GM12878 (cell line): ENCODE measurements at regions not wholly inside any gene's neighbourhood (a gene's known extent, or its start where the extent isn't known, plus 50 kb on each side); places are given as distances from the start of the nearest gene placed in this dataset.

Source experiments
- ATAC-seq: fragments of 200-7000 bp; cut with Tn5 transposase; 3 replicates; pipeline ENCODE4 v1.9.1; 2020; ENCODE audit warnings: mild to moderate bottlenecking, moderate library complexity
- BruUV-seq: library from RNA; stranded (reverse); fragments of 400-500 nt; replicated peaks from 2 replicates; lab custom pipeline; 2021; lab: Mats Ljungman, UMichigan
- CTCF ChIA-PET: fragments of 300-600 bp; sonication (Branson Sonifier 250); formaldehyde crosslinking; extraction: SDS; loops from one replicate; lab custom pipeline; 2021; ENCODE audit warnings: inconsistent platforms; lab: Yijun Ruan, JAX
- POLR2A ChIA-PET: fragments of 350-600 bp; formaldehyde crosslinking; extraction: SDS; loops from one replicate; lab custom pipeline; 2021; ENCODE audit warnings: inconsistent platforms; lab: Charles Lee
- RAD21 ChIA-PET: fragments of 300-600 bp; sonication (Branson Sonifier 250); formaldehyde crosslinking; loops from one replicate; lab custom pipeline; 2023; ENCODE audit warnings: antibody characterized with exemption; ENCODE audit not compliant: unreplicated experiment; lab: Charles Lee
- SMC1A ChIA-PET: fragments of 300-600 bp; sonication (Branson Sonifier 250); formaldehyde crosslinking; loops from one replicate; lab custom pipeline; 2023; ENCODE audit not compliant: unreplicated experiment, uncharacterized antibody; lab: Charles Lee
- DNase-seq: peaks from one replicate; pipeline ENCODE4 v3.0.0-alpha.2; 2011; ENCODE audit warnings: low read depth, low spot score
- FAIRE-seq: peaks from 3 replicates; lab custom pipeline; 2011; peaks lifted over from hg19 to GRCh38; lab: Jason Lieb, UNC
- H2AFZ ChIP-seq: 2 replicates; pipeline ENCODE4 v1.6.0; 2011; ENCODE audit warnings: low read depth, low read length, control low read depth; ENCODE audit not compliant: control insufficient read depth
- H3K27ac ChIP-seq: 2 replicates; pipeline ENCODE4 v1.5.1; 2011; ENCODE audit warnings: control low read depth; ENCODE audit not compliant: control insufficient read depth, insufficient read depth
- H3K27me3 ChIP-seq, 2 experiments: replicated peaks in 1 of 2; 2 replicates each; pipeline versions ENCODE4 v1.6.0 to v1.6.1; 2011; ENCODE audit warnings: low read length in 1 of 2; ENCODE audit not compliant: control insufficient read depth in 2 of 2, insufficient read depth in 2 of 2
- H3K36me3 ChIP-seq, 2 experiments: 2 replicates each; pipeline ENCODE4 v1.5.1; 2011; ENCODE audit warnings: low read length in 1 of 2; ENCODE audit not compliant: control insufficient read depth in 2 of 2, insufficient read depth in 2 of 2
- H3K4me1 ChIP-seq: 2 replicates; pipeline ENCODE4 v1.6.1; 2011; ENCODE audit warnings: mild to moderate bottlenecking, low read length, moderate library complexity, mixed read lengths; ENCODE audit not compliant: control insufficient read depth, insufficient read depth
- H3K4me2 ChIP-seq: 2 replicates; pipeline ENCODE4 v1.6.0; 2011; ENCODE audit warnings: control low read depth; ENCODE audit not compliant: control insufficient read depth, insufficient read depth
- H3K4me3 ChIP-seq: fragments of 200-600 bp; sonication (generic); 2 replicates; pipeline ENCODE4 v1.5.1; 2016
- H3K79me2 ChIP-seq: 2 replicates; pipeline ENCODE4 v1.6.0; 2011; ENCODE audit warnings: low read length; ENCODE audit not compliant: control insufficient read depth, insufficient read depth
- H3K9ac ChIP-seq: 2 replicates; pipeline ENCODE4 v1.8.0; 2011; ENCODE audit warnings: low read length, control low read depth, mixed read lengths; ENCODE audit not compliant: control insufficient read depth, insufficient read depth
- H3K9me3 ChIP-seq: replicated peaks from 3 replicates; pipeline ENCODE4 v1.5.1; 2011; ENCODE audit warnings: mild to moderate bottlenecking, low read length; ENCODE audit not compliant: control insufficient read depth, insufficient read depth
- H4K20me1 ChIP-seq: 2 replicates; pipeline ENCODE4 v1.6.0; 2011; ENCODE audit not compliant: control insufficient read depth, insufficient read depth
- BACH1 ChIP-seq: fragments of 450-650 bp; IDR thresholded peaks from 2 replicates; pipeline ENCODE4 v1.6.1; 2017; ENCODE audit warnings: mild to moderate bottlenecking, borderline replicate concordance
- BMI1 ChIP-seq: fragments of 450-650 bp; IDR thresholded peaks from 2 replicates; pipeline ENCODE4 v1.6.1; 2016; ENCODE audit warnings: mild to moderate bottlenecking, moderate library complexity, borderline replicate concordance
- CREB1 ChIP-seq: IDR thresholded peaks from 2 replicates; pipeline ENCODE4 v1.6.1; 2012; ENCODE audit warnings: low read depth, mild to moderate bottlenecking, inconsistent platforms
- EZH2 ChIP-seq: IDR thresholded peaks from 2 replicates; pipeline ENCODE4 v1.6.1; 2012; ENCODE audit warnings: low read depth, mild to moderate bottlenecking, control low read depth, inconsistent platforms, low read length, borderline replicate concordance; ENCODE audit not compliant: control insufficient read depth
- HDAC6 ChIP-seq: fragments of 200-600 bp; sonication (generic); IDR thresholded peaks from one replicate; pipeline ENCODE4 v1.8.0; 2017; ENCODE audit warnings: antibody characterized with exemption; ENCODE audit not compliant: unreplicated experiment
- NFIC ChIP-seq: IDR thresholded peaks from 2 replicates; pipeline ENCODE4 v1.6.1; 2012; ENCODE audit warnings: low read depth, mild to moderate bottlenecking, inconsistent platforms, low read length, moderate library complexity
- POLR2A ChIP-seq: IDR thresholded peaks from 2 replicates; pipeline ENCODE4 v1.6.1; 2011; ENCODE audit warnings: low read depth, mild to moderate bottlenecking, low read length
- RCOR1 ChIP-seq: conservative IDR thresholded peaks from 2 replicates; pipeline ENCODE4 v1.6.1; 2012; ENCODE audit warnings: low read depth, low read length, improper control_type of control experiment
- RUNX3 ChIP-seq: IDR thresholded peaks from 2 replicates; pipeline ENCODE4 v1.6.1; 2012; ENCODE audit warnings: low read length, inconsistent platforms
- SMAD1 ChIP-seq: fragments of 450-650 bp; IDR thresholded peaks from 2 replicates; pipeline ENCODE4 v1.6.1; 2018; ENCODE audit warnings: mild to moderate bottlenecking, low read depth; ENCODE audit not compliant: partially characterized antibody
- TARDBP ChIP-seq: IDR thresholded peaks from 2 replicates; pipeline ENCODE4 v1.6.1; 2016; ENCODE audit warnings: borderline replicate concordance
- ZNF207 ChIP-seq: fragments of 450-650 bp; IDR thresholded peaks from 2 replicates; pipeline ENCODE4 v1.6.1; 2014; ENCODE audit warnings: antibody characterized with exemption, mild to moderate bottlenecking, borderline replicate concordance
- in situ Hi-C: fragments of 300-500 bp; cut with MboI; formaldehyde crosslinking; loops from 9 replicates; pipeline ENCODE4 v1.14.3; 2018; ENCODE audit warnings: mixed read lengths
- intact Hi-C: fragments of 100-400 bp; cut with micrococcal nuclease; formaldehyde crosslinking; loops from one replicate; pipeline ENCODE4 v1.14.2; 2022; ENCODE audit not compliant: unreplicated experiment
- TF ChIP-seq, protein P1 (sequence below): fragments of 450-650 bp; IDR thresholded peaks from 2 replicates; pipeline ENCODE4 v1.6.1; 2017; ENCODE audit warnings: borderline replicate concordance
- TF ChIP-seq, protein P2 (sequence below): fragments of 450-650 bp; IDR thresholded peaks from 2 replicates; pipeline ENCODE4 v1.6.1; 2014; ENCODE audit warnings: mild to moderate bottlenecking
- TF ChIP-seq, protein P3 (sequence below): IDR thresholded peaks from 2 replicates; pipeline ENCODE4 v1.6.1; 2011; ENCODE audit warnings: borderline replicate concordance, low read depth, mild to moderate bottlenecking, moderate library complexity, low read length; ENCODE audit not compliant: insufficient read depth, poor library complexity, severe bottlenecking
- TF ChIP-seq, protein P4 (sequence below): IDR thresholded peaks from 2 replicates; pipeline ENCODE4 v1.6.1; 2011; ENCODE audit warnings: borderline replicate concordance, low read depth, mild to moderate bottlenecking, moderate library complexity, mixed read lengths, low read length; ENCODE audit not compliant: insufficient read depth; ENCODE audit errors: extremely low read length
- TF ChIP-seq, protein P5 (sequence below), 3 experiments: IDR thresholded peaks in 2 of 3; conservative IDR thresholded peaks in 1 of 3; 2 replicates each; pipeline ENCODE4 v1.5.1; 2011; ENCODE audit warnings: low read depth in 3 of 3, low read length in 3 of 3, mild to moderate bottlenecking in 3 of 3, control low read depth in 2 of 3, moderate library complexity in 2 of 3, inconsistent platforms in 1 of 3, mixed read lengths in 1 of 3; ENCODE audit not compliant: control insufficient read depth in 2 of 3, insufficient read depth in 1 of 3; ENCODE audit errors: extremely low read depth in 1 of 3

DNA sequence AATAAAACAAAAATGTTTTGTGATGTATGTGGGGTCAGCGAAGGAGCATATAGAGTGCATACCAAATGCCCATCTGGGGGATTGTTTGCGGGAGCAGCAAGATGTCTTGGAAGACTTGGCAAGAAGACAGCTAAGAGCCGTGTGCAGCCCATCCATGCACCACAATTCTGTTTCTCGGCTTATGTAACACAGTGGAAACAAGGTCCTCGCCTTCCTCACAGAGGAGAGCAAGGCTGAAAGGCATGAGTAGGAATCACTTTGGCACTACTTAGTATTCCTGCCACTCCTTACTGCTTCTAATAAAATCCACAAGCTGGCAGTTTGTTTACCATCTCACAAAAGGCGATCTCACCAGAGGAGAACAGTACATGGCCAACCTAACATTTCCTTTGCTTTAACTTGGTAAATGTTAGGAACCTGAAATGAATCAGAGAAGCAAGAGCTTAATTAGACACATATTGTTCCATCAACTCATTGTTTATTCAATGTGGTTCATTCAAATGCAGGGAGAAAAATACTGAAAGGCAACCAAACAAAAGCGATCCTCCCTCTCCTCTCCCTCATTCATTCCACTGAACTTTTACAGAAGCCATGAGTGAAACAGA is 648.1 kb downstream of the ACTL7B start (continued):
- TF ChIP-seq, protein P1, sequence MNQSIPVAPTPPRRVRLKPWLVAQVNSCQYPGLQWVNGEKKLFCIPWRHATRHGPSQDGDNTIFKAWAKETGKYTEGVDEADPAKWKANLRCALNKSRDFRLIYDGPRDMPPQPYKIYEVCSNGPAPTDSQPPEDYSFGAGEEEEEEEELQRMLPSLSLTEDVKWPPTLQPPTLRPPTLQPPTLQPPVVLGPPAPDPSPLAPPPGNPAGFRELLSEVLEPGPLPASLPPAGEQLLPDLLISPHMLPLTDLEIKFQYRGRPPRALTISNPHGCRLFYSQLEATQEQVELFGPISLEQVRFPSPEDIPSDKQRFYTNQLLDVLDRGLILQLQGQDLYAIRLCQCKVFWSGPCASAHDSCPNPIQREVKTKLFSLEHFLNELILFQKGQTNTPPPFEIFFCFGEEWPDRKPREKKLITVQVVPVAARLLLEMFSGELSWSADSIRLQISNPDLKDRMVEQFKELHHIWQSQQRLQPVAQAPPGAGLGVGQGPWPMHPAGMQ: no peak
- no peak for TF ChIP-seq RCOR1

DNA sequence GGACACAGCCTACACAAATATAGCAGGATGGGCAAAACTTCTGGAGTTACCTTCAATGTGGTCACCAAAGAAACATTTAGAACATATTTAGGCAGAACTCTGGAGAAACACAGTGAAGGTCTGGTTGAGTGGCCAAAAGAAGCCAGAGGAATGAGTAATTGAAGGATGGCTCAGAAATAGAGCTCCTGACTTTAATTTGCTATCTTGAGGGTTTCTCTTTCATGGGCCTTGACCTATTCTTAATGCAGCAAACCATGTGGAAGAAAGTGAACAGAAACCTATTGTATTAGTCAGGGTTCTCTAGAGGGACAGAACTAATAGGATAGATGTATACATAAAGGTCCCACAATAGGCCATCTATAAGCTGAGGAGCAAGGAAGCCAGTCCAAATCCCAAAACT is 650.5 kb downstream of the ACTL7B start:
- no peaks in the 10 kb centered on the region for H3K4me1 ChIP-seq
- no peak for DNase-seq
- no peak for ATAC-seq
- intact Hi-C loops: no loop called here
- H3K9me3 ChIP-seq: no peaks in the 10 kb centered on the region
- BruUV-seq: no TSS peak
- no peaks in the 10 kb centered on the region for H4K20me1 ChIP-seq
- no peak overlapping the region for H3K27ac ChIP-seq
- H3K27me3 ChIP-seq: no peaks in the 10 kb centered on the region
- SMC1A ChIA-PET: no interaction called here
- H3K4me2 ChIP-seq: no peak overlapping the region
- no peak overlapping the region for H3K9ac ChIP-seq
- POLR2A ChIA-PET: no interaction called here
- H3K79me2 ChIP-seq: no peaks in the 10 kb centered on the region
- CTCF ChIA-PET: no interaction called here
- H3K36me3 ChIP-seq: no peaks in the 10 kb centered on the region
- no peak overlapping the region for H2AFZ ChIP-seq
- FAIRE-seq: no peak
- in situ Hi-C loops: no loop called here
- RAD21 ChIA-PET: no interaction called here
- no peak overlapping the region for H3K4me3 ChIP-seq
- TF ChIP-seq SMAD1: no peak
- TF ChIP-seq POLR2A: no peak
- no peak for TF ChIP-seq EZH2
- TF ChIP-seq, protein P2, sequence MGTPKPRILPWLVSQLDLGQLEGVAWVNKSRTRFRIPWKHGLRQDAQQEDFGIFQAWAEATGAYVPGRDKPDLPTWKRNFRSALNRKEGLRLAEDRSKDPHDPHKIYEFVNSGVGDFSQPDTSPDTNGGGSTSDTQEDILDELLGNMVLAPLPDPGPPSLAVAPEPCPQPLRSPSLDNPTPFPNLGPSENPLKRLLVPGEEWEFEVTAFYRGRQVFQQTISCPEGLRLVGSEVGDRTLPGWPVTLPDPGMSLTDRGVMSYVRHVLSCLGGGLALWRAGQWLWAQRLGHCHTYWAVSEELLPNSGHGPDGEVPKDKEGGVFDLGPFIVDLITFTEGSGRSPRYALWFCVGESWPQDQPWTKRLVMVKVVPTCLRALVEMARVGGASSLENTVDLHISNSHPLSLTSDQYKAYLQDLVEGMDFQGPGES: no peak
- no peak for TF ChIP-seq BMI1
- TF ChIP-seq, protein P3, sequence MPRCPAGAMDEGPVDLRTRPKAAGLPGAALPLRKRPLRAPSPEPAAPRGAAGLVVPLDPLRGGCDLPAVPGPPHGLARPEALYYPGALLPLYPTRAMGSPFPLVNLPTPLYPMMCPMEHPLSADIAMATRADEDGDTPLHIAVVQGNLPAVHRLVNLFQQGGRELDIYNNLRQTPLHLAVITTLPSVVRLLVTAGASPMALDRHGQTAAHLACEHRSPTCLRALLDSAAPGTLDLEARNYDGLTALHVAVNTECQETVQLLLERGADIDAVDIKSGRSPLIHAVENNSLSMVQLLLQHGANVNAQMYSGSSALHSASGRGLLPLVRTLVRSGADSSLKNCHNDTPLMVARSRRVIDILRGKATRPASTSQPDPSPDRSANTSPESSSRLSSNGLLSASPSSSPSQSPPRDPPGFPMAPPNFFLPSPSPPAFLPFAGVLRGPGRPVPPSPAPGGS: no peak
- TF ChIP-seq HDAC6: no peak
- no peak for TF ChIP-seq RUNX3
- no peak for TF ChIP-seq ZNF207
- no peak for TF ChIP-seq TARDBP
- TF ChIP-seq BACH1: no peak
- TF ChIP-seq, protein P4, sequence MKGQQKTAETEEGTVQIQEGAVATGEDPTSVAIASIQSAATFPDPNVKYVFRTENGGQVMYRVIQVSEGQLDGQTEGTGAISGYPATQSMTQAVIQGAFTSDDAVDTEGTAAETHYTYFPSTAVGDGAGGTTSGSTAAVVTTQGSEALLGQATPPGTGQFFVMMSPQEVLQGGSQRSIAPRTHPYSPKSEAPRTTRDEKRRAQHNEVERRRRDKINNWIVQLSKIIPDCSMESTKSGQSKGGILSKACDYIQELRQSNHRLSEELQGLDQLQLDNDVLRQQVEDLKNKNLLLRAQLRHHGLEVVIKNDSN: no peak
- TF ChIP-seq, protein P5, sequence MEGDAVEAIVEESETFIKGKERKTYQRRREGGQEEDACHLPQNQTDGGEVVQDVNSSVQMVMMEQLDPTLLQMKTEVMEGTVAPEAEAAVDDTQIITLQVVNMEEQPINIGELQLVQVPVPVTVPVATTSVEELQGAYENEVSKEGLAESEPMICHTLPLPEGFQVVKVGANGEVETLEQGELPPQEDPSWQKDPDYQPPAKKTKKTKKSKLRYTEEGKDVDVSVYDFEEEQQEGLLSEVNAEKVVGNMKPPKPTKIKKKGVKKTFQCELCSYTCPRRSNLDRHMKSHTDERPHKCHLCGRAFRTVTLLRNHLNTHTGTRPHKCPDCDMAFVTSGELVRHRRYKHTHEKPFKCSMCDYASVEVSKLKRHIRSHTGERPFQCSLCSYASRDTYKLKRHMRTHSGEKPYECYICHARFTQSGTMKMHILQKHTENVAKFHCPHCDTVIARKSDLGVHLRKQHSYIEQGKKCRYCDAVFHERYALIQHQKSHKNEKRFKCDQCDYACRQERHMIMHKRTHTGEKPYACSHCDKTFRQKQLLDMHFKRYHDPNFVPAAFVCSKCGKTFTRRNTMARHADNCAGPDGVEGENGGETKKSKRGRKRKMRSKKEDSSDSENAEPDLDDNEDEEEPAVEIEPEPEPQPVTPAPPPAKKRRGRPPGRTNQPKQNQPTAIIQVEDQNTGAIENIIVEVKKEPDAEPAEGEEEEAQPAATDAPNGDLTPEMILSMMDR (IDR thresholded peaks at IDR 0.05 in 2 of 3, conservative IDR thresholded peaks at IDR 0.05 in 1 of 3; ENCODE audit: control insufficient read depth in 2 of 3, extremely low read depth in 1 of 3, insufficient read depth in 1 of 3, low read depth in 3 of 3, low read length in 3 of 3): no peak
- TF ChIP-seq CREB1: no peak
- no peak for TF ChIP-seq NFIC
